PC-3 (cell line): ENCODE measurements at regions not wholly inside any gene's neighbourhood (a gene's known extent, or its start where the extent isn't known, plus 50 kb on each side); places are given as distances from the start of the nearest gene placed in this dataset.

ENCODE experiments used
- EZH2 ChIP-seq: fragments of 300-600 bp; sonication (generic); IDR thresholded peaks from one replicate; pipeline ENCODE4 v1.6.1; 2017; ENCODE audit warnings: antibody characterized with exemption, mild to moderate bottlenecking, low read length; ENCODE audit not compliant: unreplicated experiment
- EZH2phosphoT487 ChIP-seq: fragments of 300-600 bp; sonication (generic); IDR thresholded peaks from 2 replicates; pipeline ENCODE4 v1.6.1; 2018; ENCODE audit warnings: mild to moderate bottlenecking, antibody characterized with exemption, low read length, borderline replicate concordance
- TF ChIP-seq, protein P1 (sequence below): fragments of 300-600 bp; sonication (generic); conservative IDR thresholded peaks from 2 replicates; pipeline ENCODE4 v1.5.1; 2017; ENCODE audit warnings: antibody characterized with exemption, low read depth, mild to moderate bottlenecking, low read length

DNA sequence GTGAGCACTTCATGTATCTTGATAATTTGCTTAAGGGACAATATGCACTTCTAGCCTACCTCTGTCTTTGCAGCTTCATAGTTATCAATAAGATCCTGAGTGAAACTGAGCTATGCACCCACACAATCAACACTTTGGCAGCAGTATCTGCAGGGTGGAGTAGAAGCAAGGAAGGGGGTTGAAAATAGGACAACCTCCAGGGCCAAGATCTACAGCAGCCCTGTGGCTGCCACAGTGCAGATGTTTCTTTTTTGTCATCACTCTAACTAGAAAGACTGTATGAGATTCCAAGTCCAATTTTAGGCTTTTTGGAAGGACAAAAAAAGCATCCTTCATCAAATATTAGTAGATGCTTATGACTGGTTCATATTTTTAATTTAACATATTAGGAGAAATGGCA lies 336.1 kb upstream of the CITED2 start:
- TF ChIP-seq, protein P1, sequence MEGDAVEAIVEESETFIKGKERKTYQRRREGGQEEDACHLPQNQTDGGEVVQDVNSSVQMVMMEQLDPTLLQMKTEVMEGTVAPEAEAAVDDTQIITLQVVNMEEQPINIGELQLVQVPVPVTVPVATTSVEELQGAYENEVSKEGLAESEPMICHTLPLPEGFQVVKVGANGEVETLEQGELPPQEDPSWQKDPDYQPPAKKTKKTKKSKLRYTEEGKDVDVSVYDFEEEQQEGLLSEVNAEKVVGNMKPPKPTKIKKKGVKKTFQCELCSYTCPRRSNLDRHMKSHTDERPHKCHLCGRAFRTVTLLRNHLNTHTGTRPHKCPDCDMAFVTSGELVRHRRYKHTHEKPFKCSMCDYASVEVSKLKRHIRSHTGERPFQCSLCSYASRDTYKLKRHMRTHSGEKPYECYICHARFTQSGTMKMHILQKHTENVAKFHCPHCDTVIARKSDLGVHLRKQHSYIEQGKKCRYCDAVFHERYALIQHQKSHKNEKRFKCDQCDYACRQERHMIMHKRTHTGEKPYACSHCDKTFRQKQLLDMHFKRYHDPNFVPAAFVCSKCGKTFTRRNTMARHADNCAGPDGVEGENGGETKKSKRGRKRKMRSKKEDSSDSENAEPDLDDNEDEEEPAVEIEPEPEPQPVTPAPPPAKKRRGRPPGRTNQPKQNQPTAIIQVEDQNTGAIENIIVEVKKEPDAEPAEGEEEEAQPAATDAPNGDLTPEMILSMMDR: no peak
- no peak for TF ChIP-seq EZH2
- no peak for TF ChIP-seq EZH2phosphoT487
